Thyroid gland (tissue), 4 donors: ENCODE measurements at regions not wholly inside any gene's neighbourhood (a gene's known extent, or its start where the extent isn't known, plus 50 kb on each side); places are given as distances from the start of the nearest gene placed in this dataset.

Source experiments
- CTCF ChIP-seq, 6 experiments: fragments of 200-600 bp in 3 of 6; fragments of 450-650 bp in 3 of 6; sonication (generic) in 3 of 6; IDR thresholded peaks; one replicate each; pipeline ENCODE4 v1.5.1; 2016 to 2019; ENCODE audit warnings: antibody characterized with exemption in 6 of 6, mild to moderate bottlenecking in 2 of 6, inconsistent platforms in 1 of 6, moderate library complexity in 1 of 6
- POLR2A ChIP-seq, 2 donors: fragments of 450-650 bp; IDR thresholded peaks; one replicate each; pipeline ENCODE4 v1.6.1; 2017; ENCODE audit warnings: antibody characterized with exemption in 2 of 2, mild to moderate bottlenecking in 2 of 2, moderate library complexity in 1 of 2

GRCh38 chr6:159108426-159108985, 60.7 kb upstream of the FNDC1 start:
- TF ChIP-seq CTCF (IDR thresholded peaks at IDR 0.05) (no peak), POLR2A (IDR thresholded peaks at IDR 0.05) (no peak)
